Sciatic nerve (tissue), 2 donors: ENCODE measurements at regions not wholly inside any gene's neighbourhood (a gene's known extent, or its start where the extent isn't known, plus 50 kb on each side); places are given as distances from the start of the nearest gene placed in this dataset.
"Not testable (repeated sequence)": the region's sequence is repeated elsewhere in the genome, so short reads cannot be mapped to it uniquely, and the experiment has no call there.

Source experiments
- ATAC-seq: fragments of 200-7000 bp; cut with Tn5 transposase; one replicate; pipeline ENCODE4 v1.9.1; 2020; ENCODE audit warnings: mild to moderate bottlenecking, moderate library complexity
- DNase-seq: peaks from one replicate; pipeline ENCODE4 v3.0.0-alpha.2; 2020; ENCODE audit warnings: low spot score
- intact Hi-C: fragments of 100-400 bp; cut with DNase I; formaldehyde crosslinking; loops from one replicate; pipeline ENCODE4 v1.14.2; 2022
- donor health status: DM: no; HTN: no; CAD: no.
- donor health status: DM: no; HTN: no; CAD: no.

GRCh38 chr6:164106345-164106769 lies 691.8 kb downstream of the QKI start:
- DNase-seq (peak; percentile 65), ATAC-seq (peak; percentile 36)
- intact Hi-C loops, result loop anchor here (10.0 kb wide), 1 partner anchor 922 kb away; no protein-coding TSS in a partner anchor

DNA sequence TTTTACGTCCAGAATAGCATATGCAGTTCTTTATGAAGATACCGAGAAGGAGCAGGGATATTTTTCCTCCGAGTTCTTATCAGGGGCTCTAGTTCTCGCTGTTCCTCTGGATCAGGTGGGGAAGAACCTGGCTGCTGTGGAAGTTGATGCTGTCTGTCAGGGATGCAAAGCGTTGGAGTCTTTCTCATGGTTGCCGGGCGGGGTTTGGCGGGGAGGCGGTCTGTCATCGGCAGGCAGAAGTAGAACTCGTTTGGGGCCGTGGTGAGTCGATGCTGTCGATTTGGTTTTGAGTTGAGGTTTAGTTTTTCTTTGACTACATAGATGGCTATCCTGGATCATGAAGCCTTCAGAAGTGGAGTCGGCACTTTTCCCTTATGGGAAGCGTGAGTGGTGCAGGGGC lies 691.2 kb downstream of the QKI start:
- intact Hi-C loops, result loop anchor here (10.0 kb wide), 1 partner anchor 921 kb away; no protein-coding TSS in a partner anchor
- DNase-seq (no peak), ATAC-seq (no peak)

DNA sequence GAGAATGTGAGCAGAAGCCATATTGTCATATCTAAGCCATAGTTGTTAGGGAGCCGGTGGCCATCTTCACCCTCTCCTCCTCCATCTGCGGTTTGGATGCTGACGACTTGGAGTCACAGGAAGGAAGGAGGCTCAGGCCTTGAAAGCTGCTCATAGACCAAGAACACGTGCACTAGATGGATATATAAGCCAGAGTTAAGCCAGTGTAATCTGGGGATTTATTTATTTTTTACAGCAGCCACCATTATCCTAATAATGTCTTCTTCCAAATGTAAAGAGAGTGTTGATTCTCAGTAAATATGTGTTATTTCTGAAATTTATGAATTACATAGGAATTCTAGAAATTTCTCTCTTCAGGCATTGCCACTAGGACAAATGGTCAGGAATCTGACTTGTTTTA lies 689.9 kb downstream of the QKI start:
- DNase-seq (no peak), ATAC-seq (no peak)
- intact Hi-C loops, result loop anchor here (10.0 kb wide), 1 partner anchor 920 kb away; no protein-coding TSS in a partner anchor

DNA sequence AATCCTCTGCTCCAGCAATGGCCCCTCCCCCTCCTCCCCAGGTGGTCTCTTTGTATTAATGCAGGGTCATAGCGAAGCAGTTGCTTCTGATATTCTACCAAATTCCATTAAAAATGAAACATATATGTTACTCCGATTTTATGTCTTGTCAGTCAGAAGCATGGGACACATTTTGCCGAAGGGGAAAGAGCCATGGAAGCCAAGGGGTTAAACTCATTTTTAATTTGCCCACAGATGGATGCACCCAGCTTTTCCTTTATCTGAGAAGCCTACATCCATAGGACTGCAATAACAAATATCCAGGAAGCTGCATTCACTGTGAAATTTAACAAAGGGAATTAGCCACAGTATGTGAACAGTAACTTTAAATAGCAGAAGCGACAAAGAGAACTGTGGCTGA lies 688.2 kb downstream of the QKI start:
- intact Hi-C loops, result loop anchor here (10.0 kb wide), 1 partner anchor 918 kb away; no protein-coding TSS in a partner anchor
- ATAC-seq, result no peak

DNA sequence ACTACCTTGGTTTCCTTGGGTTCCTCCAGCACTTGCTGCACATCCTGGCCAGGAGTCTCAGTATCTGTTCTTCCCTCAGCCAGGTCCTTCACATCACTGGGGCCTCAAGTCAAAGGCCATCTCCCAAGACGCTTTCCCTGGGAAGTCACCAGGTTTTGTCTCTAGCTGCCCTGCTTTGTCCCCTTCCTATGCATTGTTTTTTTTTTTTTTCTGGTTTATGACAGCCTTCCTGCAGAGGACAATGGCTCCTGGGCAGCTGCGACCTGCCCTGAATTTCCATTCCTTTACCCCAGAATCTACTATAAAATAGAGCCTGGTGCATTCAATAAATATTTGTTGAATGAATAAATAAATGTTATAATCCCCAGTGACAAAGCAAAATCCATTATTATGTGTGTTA lies 687.3 kb downstream of the QKI start:
- intact Hi-C loops, result loop anchor here (10.0 kb wide), 1 partner anchor 917 kb away; no protein-coding TSS in a partner anchor
- ATAC-seq, result no peak

More for the DNA sequence above, 688.2 kb downstream of the QKI start:
- DNase-seq, result no peak

GRCh38 chr6:164099269-164099865 lies 684.8 kb downstream of the QKI start:
- ATAC-seq (no peak), DNase-seq (no peak)
- intact Hi-C loops, result no loop called here

More for the DNA sequence above, 687.3 kb downstream of the QKI start:
- DNase-seq, result no peak

GRCh38 chr6:164098857-164099267 lies 684.3 kb downstream of the QKI start:
- DNase-seq (no peak), ATAC-seq (peak; percentile 72)
- intact Hi-C loops, result no loop called here

DNA sequence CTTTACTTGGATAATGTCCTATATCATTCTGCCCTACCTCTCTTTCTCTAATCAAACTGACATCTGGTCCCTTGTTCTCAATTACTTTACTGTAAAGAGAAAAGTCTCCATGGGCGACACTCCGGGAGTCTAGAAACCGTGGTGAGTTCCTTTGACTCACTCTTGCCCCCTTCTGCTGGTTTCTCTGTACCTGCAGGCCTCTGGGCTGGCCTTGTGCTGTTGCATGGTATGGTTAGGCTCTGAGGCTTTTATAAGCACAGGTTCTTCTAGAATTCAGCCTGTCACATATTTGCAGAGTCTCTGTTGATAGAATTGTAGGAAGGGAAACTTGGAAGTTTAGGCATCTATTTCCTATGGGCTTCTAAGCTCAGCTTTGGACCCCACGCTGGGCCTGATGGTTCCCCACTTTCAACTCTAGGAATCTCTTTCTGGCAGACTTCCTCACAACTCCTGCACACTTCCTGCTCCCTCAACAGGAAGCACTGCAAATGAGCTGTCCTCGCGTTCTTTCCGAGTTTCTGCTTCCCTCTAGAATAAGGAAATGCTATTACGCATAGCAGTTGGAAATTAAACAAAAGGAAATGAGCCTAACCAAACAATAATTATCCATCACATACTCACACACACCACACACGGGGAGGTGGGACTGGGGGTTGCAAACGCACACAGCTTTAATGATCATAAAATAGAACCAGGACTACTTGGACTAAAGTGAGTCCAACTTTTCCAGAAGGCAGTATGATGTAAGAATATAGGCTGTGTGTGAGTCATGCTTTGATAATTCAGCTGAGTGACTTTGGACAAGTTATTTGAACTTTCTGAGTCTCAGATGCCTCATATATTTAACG lies 683.3 kb downstream of the QKI start:
- DNase-seq, result no peak
- peak; percentile 57 for ATAC-seq
- intact Hi-C loops, result no loop called here

DNA sequence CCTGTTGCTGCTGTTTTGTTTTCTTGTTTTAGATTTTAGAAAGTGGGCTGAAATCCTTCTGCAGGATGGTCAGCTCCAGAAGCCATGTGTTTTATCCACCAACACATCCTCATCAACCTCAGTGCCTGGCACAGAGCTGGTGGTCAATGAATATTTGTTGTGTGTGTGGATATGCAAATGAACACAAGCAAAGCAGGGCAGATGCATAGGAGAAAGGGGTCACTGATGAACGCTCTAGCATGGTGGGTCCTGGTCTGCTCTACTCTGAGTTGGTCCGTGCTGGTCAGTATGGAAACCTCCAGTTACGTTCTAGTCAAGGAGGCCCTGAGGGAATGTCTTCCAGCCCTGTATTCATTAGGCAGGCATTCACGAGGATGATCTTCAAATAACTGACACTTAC lies 682.5 kb downstream of the QKI start:
- intact Hi-C loops, result no loop called here
- no peak for DNase-seq
- no peak for ATAC-seq

DNA sequence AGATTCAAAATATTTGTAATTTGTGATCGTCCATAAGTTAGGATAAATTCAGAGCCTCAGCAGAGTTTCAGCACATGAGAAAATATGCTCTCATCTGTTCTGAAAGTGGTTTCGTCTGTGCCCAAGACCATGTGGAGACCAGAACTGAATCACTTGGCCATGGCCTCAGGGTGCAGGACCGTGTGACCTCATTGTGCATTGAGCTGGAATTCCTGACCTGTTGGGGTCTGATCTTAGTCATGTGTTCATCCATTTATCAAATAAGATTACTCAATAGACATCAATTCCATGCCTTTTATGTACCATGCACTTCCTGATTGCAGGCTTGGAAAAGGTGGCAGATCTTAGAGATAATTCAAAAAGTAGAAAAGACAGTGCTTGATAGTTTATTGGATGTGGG lies 680.5 kb downstream of the QKI start:
- no peak for ATAC-seq
- no peak for DNase-seq
- intact Hi-C loops, result no loop called here

DNA sequence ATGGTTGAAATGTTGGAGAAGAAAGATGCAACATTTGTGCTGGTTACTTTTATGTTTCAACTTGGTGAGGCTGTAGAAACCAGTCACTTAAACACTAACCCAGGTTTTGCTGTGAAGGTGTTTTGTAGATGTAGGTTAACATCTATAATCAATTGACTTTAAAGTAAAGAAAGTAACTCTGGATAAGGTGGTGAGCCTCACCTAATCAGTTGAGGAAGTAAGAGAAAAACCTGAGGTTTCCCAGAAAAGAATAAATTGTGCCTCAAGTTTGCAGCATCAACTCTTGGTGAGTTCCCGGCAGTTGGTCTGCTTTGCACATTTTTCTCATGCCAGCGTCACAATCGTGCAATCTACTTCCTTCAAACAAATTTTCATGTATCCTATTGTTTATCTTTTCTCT lies 673.4 kb downstream of the QKI start:
- no peak for DNase-seq
- no peak for ATAC-seq
- intact Hi-C loops, result no loop called here

DNA sequence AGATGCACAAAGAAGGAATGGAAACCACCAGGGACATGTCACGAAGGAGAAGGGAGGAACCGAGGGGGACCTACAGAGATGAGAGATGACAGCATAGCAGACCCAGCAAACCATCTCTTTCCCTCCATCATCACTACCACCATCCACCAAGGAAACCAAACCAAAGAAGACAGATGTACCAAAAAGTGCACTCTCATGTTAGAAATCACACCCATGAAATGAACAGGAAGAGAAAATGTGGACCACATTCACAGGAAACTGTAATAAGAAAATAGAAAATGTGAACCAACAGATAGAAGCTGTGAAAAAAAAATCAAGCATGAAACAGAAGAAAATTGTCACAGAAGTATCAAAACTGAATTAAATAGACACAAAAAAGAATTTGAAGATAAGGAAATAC lies 672.7 kb downstream of the QKI start:
- ATAC-seq (no peak), DNase-seq (no peak)
- intact Hi-C loops, result no loop called here

DNA sequence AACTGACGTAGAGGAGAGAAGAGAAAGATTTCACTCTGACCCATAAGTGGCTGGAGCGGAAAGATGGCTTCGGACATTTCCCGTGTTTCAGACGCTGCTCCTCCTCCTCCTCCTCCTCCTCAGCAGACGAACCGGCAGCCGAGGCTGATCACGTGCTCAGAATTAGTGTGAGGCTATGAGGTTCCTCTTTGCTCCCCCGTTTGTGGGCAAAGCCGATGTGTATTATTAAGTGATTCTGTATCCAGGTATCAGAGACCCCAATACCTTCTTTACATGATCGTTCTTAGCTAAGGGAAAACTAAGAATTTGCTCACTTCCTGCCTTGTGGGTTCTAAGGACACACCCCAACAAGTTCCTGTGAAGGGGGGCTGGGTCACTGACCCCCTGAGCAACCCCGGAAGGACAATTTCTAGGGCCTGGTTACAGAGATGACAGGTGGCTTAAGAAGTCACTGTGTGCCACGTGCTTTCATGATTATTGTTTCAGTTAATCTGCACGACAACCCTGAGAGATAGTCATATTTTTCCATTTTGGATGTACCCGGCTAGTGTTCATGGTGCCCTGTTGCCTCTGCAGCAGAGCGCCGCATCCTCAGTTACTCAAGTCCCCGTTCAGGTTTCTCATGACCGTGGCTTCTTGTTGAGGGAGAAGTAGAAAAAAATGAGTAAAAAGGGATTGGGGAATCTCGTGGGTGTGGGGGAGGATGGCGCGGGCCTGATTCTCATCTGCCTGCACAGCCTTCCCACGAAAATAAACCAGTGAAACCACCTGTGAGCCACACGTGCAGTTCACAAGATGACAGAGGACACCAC lies 671.8 kb downstream of the QKI start:
- DNase-seq (no peak), ATAC-seq (peak; percentile 60)
- intact Hi-C loops, result no loop called here

GRCh38 chr6:164085091-164086075 lies 670.9 kb downstream of the QKI start:
- DNase-seq, result peak; percentile 91
- ATAC-seq, result peak; percentile 98
- intact Hi-C loops, result no loop called here

- DNase-seq (no peak), ATAC-seq (peak; percentile 9)
- intact Hi-C loops, result no loop called here
Observed at GRCh38 chr6:164079275-164079600, 664.7 kb downstream of the QKI start.

- ATAC-seq (peak; percentile 57), DNase-seq (no peak)
- intact Hi-C loops, result no loop called here
Observed at GRCh38 chr6:164078532-164079274, 664.2 kb downstream of the QKI start.

- ATAC-seq, DNase-seq, intact Hi-C loops: not testable (repeated sequence)
Observed at GRCh38 chr6:164076818-164077532, 662.5 kb downstream of the QKI start.
